HFF-Myc (cell line): ENCODE measurements at regions not wholly inside any gene's neighbourhood (a gene's known extent, or its start where the extent isn't known, plus 50 kb on each side); places are given as distances from the start of the nearest gene placed in this dataset.

Source experiments
- DNase-seq: peaks from one replicate; pipeline ENCODE4 v3.0.0-alpha.2; 2011; ENCODE audit warnings: low read depth; ENCODE audit errors: extremely low read depth
- H3K4me3 ChIP-seq: replicated peaks from 2 replicates; pipeline ENCODE4 v1.5.1; 2011; ENCODE audit warnings: low read depth, mild to moderate bottlenecking, control low read depth, low read length
- TF ChIP-seq, protein P1 (sequence below): IDR thresholded peaks from 2 replicates; pipeline ENCODE4 v1.5.1; 2012; ENCODE audit warnings: mild to moderate bottlenecking, low read depth, low read length, control low read depth; ENCODE audit errors: missing control alignments

DNA sequence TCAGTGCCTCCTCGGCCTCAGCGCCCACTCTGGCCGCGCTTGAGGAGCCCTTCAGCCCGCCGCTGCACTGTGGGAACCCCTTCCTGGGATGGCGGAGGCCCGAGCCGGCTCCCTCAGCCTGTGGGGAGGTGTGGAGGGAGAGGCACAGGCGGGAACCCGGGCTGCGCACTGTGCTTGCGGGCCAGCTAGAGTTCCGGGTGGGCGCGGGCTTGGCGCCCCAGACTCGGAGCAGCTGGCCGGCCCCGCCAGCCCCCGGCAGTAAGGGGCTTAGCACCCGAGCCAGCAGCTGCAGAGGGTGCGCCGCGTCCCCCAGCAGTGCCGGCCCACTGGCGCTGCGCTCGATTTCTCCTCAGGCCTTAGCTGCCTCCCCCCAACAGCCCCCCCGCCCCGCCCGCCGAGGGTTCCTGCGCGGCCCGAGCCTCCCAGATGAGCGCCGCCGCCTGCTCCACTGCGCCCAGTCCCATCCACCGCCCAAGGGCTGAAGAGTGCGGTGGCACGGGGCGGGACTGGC lies 1137.0 kb downstream of the PCDH18 start:
- DNase-seq: no peak
- H3K4me3 ChIP-seq: no peak overlapping the region
- TF ChIP-seq, protein P1, sequence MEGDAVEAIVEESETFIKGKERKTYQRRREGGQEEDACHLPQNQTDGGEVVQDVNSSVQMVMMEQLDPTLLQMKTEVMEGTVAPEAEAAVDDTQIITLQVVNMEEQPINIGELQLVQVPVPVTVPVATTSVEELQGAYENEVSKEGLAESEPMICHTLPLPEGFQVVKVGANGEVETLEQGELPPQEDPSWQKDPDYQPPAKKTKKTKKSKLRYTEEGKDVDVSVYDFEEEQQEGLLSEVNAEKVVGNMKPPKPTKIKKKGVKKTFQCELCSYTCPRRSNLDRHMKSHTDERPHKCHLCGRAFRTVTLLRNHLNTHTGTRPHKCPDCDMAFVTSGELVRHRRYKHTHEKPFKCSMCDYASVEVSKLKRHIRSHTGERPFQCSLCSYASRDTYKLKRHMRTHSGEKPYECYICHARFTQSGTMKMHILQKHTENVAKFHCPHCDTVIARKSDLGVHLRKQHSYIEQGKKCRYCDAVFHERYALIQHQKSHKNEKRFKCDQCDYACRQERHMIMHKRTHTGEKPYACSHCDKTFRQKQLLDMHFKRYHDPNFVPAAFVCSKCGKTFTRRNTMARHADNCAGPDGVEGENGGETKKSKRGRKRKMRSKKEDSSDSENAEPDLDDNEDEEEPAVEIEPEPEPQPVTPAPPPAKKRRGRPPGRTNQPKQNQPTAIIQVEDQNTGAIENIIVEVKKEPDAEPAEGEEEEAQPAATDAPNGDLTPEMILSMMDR: no peak

GRCh38 chr4:136392576-136392975 lies 1139.7 kb downstream of the PCDH18 start:
- TF ChIP-seq, protein P1: no peak
- no peak for DNase-seq
- no peak overlapping the region for H3K4me3 ChIP-seq

DNA sequence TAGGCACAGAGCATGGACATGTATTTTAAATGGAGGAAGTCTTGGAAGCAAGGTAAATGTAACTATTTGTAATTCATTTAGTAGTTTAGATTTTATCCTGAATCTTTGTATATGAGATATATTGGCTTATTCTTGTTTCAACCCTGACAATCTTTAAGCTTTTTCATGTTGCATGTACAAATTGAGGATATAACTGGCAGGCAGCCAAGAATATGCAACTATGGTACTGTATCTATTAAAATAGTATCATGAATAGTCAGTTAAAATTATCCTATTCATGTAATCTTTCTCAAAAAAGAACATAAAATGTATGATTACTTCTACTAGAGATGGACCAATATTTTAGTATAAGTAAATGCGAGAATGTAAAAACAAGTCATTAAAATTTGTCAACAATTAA lies 1141.5 kb downstream of the PCDH18 start:
- no peak for DNase-seq
- no peak overlapping the region for H3K4me3 ChIP-seq
- TF ChIP-seq, protein P1: no peak

DNA sequence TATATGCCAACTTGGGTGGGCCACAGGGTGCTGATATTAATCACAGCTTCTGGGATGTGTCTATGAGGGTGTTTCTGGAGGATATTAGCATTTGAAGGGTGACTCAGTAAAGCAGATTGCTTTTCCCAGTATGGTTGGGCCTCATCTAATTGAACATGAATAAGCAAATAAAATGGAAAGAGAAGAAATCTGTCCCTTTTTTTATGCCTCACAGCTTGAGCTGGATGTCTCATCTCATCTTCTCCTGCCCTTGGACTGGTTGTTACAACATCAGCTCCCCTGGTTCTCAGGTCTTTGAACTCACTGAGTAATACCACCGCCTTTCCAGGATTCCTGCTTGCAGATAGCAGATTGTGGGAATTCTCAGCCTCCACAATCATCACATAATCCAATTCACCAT lies 1149.2 kb downstream of the PCDH18 start:
- H3K4me3 ChIP-seq: no peak overlapping the region
- no peak for DNase-seq
- TF ChIP-seq, protein P1: no peak

DNA sequence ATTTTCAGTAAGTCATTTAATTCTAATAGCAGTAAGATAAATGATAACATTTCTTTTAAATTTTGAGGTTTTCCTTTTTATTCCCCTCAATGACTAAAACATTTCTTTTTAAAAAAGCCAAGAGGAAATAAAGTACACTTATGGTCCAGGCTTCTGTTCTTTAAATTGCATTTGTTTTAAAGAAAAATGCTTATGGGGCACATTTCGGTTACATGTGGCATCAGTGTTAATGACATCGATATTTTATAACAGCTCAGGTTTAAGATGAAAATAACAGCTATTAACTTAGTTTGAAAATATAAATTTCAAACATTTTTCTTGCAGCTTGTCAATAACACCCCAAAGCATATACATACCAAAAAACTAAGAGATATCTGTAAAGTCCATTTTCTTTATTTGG lies 1161.1 kb downstream of the PCDH18 start:
- no peak for DNase-seq
- H3K4me3 ChIP-seq: no peak overlapping the region
- TF ChIP-seq, protein P1: no peak

GRCh38 chr4:136369073-136369472 lies 1163.2 kb downstream of the PCDH18 start:
- H3K4me3 ChIP-seq: no peak overlapping the region

More at GRCh38 chr4:136369073-136369472, 1163.2 kb downstream of the PCDH18 start:
- TF ChIP-seq, protein P1: no peak
- DNase-seq: no peak
